ENCODE measurements at regions not wholly inside any gene's neighbourhood (a gene's known extent, or its start where the extent isn't known, plus 50 kb on each side); places are given as distances from the start of the nearest gene placed in this dataset.
A peak's percentile ranks its signal among the peaks of the same experiment; 100 is the strongest.

- DNase-seq = no peak
Observed at GRCh38 chr18:55819448-55819847, 231.5 kb upstream of the TCF4 start.

DNA sequence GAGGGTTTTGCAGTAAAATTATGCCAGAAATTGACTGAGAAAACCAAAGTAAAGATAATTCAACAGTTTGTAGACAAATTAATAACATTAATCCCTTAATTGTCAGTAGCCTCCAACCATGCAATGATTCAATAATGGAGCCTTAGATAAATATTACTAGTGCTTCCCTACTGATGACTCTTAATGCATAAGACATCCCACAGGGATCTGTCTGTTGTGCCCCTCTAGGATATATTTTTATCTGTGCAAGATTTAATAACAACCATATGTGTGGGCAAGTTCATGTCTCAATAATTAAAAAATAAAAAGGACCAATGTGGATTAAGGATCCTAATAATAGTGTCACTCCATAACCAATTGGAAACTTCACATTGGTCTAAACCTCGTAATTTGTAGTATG, 230.3 kb upstream of the TCF4 start:
- DNase-seq = no peak

GRCh38 chr18:55811925-55812324, 223.9 kb upstream of the TCF4 start:
- no peak for DNase-seq

- DNase-seq = no peak
Observed at GRCh38 chr18:55805666-55806065, 217.7 kb upstream of the TCF4 start.

DNA sequence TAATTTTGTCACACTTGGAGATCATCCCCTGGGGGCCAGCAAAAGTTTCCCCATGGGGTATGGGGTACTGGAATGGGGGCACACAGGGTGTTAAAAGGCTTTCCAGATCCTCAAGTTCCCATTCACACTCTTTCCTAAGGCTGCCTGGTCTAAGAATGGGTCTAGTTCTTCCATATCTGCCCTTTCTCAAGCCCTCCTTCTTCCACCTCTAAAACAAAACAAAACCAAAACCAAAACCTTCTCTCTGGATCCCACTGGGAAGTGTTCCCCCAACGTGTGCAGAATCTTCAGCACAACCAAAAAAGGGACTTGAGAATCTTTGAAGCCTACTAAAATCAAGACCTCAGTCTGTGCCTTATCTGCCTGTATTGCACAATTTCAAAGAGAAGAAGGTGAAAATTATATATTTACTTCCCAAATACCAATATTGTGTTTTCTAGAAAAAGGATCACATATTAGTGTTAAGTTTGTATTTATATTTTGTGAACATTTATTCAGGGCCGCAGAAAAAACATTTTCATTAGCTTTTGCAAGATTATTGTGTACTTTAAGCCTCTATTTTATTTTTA, 207.2 kb upstream of the TCF4 start:
- DNase-seq = no peak

DNA sequence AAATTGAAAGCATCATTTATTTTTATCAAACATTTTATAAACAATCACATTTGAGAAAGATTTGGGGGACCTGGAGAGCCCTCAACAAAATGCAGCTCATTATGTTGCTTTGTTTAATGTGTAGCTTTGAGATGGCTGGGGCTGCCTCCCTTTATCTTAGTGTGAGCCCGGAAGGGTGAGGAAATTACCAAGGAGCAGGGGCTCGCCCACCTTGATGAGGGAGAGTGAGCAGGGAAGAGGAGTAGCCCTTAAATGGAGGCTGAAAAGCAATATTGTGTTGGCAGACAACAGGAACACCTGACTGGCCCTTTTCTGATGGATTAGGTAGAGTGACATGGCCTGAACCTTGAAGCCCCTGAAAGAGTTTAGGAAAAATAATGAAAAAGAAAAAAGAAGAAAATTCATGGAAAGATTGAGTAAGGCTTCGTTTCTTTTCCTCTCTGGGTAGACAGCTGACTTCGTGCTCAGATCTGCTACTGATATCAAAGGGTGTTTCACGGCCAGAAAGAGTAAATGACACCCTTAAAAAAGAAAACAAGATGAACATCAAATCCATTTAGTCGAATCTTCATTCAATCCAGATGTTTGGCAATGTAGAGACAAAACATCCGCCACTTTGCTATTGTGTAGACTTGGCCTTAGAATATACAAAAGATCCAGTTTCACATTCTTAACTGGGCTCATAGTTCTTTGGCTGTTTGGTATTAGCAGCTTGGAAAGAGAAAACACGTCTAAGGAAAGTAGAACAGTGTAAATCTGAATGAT, 206.5 kb upstream of the TCF4 start:
- DNase-seq = no peak

DNA sequence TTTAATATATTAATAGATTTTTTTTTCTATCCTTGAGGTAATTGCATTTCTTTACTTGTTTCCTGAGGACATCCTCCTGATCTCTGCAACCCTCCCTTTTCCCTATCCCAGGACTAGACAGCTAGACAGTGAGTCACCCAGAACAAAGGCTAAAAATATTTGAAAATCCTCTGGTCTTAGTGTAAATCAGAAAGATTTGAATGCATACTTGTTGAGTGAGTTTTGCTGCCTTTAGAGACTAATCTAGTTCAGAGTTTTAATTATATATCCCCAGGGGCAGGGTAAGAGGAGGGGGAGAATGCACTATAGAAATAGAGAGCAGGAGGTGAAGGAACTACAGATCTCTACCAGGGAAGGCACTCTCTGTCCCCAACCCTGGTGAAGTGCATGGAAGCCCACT, 202.3 kb upstream of the TCF4 start:
- DNase-seq = no peak

DNA sequence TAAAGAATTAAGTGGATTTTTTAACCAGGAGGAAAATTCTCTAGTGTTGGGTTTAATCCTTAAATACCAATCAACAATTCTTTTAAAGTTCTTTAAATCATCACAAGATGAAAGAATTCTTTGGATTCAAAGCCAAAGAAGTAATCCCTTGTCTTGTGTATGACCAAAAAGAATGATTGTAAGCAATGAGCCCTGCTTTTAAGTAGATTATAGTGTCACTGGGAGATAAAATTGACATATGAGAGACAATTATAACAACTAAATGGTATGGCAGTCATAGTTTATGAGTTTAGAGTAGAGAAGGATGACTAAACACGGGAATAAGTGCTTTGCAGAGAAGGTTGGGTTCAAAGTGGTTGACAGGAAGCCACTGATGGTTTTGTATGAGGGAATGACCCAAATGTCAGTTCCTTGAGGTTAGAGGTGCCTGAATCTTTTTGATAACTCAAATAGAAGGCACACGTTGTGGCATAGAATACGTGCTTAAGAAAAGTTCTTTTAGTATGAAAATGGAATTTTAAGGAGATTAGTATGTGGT, 199.6 kb upstream of the TCF4 start:
- no peak for DNase-seq

- no peak for DNase-seq
Observed at GRCh38 chr18:55786651-55787272, 198.8 kb upstream of the TCF4 start.

DNA sequence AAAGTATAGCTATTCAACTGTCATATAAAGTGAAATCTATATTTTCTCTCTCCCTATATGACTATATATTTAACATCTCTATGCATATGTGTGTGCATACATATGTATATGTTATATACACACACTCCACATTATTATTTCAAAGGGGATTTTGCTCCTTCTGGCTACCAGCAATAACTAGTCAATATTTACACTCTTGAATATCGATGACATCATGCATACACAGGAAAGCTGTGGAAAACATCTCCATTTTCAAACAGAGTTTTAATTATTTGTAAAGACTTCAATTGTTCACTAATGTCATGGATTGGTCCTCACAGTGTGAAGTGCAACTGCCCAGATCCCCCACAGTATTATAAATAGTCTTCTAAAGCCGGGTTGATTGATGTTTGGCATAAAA, 195.9 kb upstream of the TCF4 start:
- no peak for DNase-seq

DNA sequence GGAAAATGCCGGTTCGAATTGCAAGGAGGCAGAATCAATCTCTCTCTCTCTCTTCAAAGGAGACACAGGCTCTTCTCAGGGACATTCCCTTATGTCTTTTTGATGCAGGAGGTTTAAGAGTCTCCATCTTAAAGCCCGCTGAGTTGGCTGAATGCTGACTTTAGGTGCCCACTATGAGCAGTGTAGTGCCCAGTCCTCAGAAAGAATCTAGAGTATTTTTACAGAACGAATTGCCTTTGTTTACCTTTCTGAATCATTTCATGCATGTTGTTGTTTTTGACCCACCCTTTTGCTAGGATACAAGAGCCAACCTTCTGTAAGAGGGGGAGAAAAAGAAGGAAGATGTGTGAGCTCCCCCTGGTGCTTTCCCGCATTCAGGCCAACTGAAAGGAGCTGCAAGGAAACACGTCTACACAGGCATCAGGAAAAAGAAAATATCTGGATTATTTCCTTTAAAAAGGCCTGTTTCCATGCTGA, 193.5 kb upstream of the TCF4 start:
- DNase-seq = peak; percentile 28

DNA sequence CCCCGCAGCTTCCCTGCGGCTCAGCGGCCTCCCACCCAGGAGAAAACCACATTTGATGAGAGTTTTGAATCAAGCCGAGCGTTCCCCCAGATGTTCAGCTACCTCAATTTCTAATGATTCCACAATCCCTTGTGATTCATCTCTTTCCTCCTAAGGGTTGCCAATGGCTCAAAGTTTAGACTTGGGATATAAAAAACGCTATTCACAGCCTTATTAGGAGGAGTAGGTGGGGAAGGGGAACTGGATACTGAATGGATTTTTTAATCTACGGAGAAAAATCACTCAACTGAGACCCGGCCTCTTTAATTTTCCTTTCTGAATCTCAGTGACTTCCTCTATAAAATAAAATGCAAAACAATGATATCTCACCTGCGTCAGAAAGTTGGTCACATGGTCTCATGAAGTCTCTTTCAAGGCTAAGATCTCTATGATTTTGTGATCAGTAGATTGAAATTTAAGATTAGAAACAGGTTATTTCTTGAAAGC, 192.6 kb upstream of the TCF4 start:
- DNase-seq = no peak

GRCh38 chr18:55779691-55780585, 191.9 kb upstream of the TCF4 start:
- peak; percentile 19 for DNase-seq

DNA sequence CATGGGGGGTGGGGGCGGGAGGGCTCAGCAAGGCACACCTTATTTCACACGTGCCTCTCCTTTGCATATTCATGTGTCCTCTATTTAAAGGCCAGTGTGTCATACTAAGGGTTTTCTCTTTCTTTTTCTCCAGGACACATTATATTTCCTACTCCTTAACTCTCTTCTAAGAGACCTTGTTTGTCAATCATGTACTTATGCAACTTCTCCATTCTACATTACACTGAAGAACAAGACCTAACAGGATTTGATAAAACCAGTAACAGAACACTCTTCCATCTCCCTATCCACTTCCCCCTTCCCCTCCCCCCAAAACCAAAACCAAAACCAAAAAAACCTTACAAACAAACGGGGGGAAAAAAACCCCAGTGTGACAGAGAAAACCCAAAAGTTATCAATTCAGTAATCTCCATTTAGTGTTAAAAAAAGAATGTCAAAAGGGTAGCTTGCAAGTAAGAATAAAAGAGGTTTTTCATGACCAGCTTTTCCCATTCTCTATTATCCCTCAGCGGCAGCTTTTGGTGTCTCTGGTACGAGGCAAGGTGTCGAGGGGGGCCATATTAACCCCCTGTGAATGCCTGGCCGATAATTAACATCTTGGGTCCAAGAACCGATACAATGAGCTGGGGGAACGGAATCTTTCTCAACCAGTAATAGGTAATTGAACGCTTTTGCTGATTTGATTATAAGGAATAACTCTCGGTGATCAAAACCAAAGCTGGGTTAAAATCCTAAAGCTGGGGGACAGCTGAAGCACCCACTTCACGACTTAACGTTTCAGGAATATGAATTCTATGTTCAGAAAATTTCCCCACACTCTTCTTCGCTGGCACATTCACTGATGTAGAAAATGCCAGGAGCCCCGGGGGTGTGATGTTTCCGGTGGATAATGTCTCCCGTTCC, 191.0 kb upstream of the TCF4 start:
- DNase-seq = peak; percentile 96

- no peak for DNase-seq
Observed at GRCh38 chr18:55777666-55778304, 189.8 kb upstream of the TCF4 start.

DNA sequence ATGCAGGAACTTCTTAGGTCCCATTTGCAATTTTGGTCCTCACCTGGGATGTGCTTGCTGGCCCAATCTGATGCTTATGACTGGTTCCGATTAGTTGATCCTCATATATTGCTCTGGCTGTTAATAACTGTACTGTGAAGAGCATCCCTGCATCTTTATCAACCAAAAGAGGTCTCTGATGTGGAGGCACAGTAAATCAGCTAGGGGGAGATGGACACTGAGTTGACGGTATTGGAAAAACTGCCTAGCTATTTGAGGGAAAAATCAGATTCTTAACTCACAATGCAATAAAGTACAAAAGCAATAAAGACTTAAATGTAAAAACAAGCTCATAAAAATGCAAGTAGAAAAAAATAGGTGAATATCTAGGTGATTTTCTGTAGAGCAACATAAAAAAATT, 188.0 kb upstream of the TCF4 start:
- no peak for DNase-seq

DNA sequence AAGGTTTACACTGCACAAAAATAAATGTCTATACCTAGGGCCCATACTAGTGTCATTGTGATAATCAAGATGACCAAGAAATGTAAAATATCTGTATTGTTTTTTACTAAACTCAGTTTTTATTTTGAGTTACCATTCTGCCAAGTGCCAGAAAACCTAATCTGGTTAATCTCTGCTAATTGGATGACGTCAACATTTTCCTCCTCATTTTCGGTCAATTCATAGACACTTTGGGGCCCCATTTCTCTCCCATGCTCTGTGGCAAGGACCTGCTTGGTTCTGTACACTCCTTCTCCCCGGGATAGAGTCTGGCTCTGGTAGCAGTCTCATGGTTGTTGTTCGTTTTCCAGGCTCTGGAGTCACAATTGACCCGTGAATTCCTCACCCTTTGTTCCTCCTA, 186.5 kb upstream of the TCF4 start:
- no peak for DNase-seq

GRCh38 chr18:55768255-55768654, 180.3 kb upstream of the TCF4 start:
- no peak for DNase-seq

DNA sequence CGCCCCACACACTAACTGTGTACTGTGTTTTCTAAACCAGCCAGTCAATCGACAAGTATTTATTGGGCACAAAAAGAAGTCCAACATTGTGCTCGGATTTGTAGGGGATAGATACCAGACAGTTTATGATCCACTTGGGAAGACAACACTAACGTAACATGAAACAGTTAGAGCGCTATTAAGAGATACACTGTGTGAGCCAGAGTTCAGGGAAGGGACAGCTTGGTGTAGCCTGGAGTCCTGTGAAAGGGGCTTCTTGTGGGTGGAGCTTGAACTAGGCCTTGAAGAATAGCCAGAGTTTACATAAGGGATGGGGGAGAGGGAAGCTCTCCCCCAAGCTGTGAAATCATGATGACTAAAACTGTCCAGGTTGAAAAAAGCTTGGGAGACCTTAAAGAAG, 176.4 kb upstream of the TCF4 start:
- DNase-seq = no peak

DNA sequence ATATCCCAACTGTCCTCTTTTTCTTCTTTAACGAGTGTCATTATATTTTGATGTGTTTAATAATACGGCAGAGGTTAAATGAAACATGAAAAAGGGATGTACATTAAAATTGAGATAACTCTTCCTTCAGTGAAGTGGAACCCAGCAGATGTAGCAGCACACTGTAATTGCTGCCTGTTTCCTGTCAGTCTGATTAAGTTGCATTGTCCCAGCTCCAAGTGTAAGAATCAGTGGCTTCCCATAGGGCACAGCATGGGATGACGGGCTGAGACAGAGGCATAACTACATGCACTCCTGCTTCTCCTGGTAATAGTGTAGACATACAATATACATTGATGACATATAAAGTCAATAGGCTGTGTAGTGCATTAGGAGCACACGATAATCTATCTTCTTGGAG, 175.8 kb upstream of the TCF4 start:
- no peak for DNase-seq

- no peak for DNase-seq
Observed at GRCh38 chr18:55763298-55763697, 175.3 kb upstream of the TCF4 start.
